ENCODE measurements at regions not wholly inside any gene's neighbourhood (a gene's known extent, or its start where the extent isn't known, plus 50 kb on each side); places are given as distances from the start of the nearest gene placed in this dataset.

DNA sequence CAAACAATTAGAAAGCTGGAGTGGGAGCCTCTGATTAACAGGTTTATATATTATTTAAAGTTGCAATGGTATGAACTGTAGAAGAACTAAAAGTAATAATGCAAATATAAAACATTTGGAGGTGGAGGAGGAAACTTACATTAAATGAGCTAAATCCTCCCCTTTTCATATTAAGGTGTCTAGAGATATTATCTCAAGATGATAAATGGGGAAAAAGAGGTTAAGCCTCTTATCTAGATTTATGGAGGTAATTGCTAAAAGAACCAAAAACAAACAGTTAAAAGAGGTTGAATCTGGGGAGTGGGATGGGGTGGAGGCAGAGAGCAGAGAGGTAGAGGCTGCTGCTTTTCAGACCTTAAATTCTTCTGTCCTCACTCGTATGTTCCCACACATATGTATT lies 147.8 kb upstream of the SLC24A2 start:
- Histone ChIP-seq H3K4me1 (peaks cover 0 to 10% (median 7%) of the 10 kb centered on the region in 4 donors), H3K4me3 (no peak overlapping the region), H3K27me3 (peaks cover 0 to 14% (median 6%) of the 10 kb centered on the region in 3 donors), H3K27ac (no peak overlapping the region), H3K36me3 (no peaks in the 10 kb centered on the region), H3K9me3 (no peaks in the 10 kb centered on the region)
- intact Hi-C loops (cut with DNase I; ENCODE audit: low total_unique reads): no loop called here
- DNase-seq: no peak
- no peak for TF ChIP-seq POLR2AphosphoS5 (IDR thresholded peaks at IDR 0.05)
- TF ChIP-seq, protein P1, sequence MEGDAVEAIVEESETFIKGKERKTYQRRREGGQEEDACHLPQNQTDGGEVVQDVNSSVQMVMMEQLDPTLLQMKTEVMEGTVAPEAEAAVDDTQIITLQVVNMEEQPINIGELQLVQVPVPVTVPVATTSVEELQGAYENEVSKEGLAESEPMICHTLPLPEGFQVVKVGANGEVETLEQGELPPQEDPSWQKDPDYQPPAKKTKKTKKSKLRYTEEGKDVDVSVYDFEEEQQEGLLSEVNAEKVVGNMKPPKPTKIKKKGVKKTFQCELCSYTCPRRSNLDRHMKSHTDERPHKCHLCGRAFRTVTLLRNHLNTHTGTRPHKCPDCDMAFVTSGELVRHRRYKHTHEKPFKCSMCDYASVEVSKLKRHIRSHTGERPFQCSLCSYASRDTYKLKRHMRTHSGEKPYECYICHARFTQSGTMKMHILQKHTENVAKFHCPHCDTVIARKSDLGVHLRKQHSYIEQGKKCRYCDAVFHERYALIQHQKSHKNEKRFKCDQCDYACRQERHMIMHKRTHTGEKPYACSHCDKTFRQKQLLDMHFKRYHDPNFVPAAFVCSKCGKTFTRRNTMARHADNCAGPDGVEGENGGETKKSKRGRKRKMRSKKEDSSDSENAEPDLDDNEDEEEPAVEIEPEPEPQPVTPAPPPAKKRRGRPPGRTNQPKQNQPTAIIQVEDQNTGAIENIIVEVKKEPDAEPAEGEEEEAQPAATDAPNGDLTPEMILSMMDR (IDR thresholded peaks at IDR 0.05): no peak
- no peak for TF ChIP-seq POLR2A (IDR thresholded peaks at IDR 0.05)
- TF ChIP-seq EP300 (IDR thresholded peaks at IDR 0.05): no peak
- WGBS, 5 donors: 0 to 89% (median 0%) methylated on average over 1 of the region's 1 CpG

DNA sequence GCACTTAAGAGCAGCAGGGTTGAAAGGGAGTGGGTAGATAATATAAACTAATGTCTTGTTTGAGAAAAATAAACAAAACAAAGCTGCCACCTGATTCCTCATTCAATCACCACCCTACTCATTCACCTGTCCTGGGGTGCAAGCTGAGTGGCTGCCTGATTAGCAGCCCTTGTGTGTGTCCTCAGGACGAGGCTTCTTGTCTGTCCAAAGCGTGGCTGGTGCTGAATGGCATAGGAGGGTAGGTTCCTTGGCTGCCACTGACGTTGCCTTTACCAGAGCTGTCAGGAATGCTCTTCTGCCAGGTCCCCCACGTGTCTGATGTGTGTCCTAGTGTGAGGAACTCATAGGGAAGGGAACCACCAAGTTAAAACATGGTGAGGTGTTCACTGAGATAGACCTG lies 146.6 kb upstream of the SLC24A2 start:
- TF ChIP-seq EP300 (IDR thresholded peaks at IDR 0.05): no peak
- TF ChIP-seq, protein P1 (IDR thresholded peaks at IDR 0.05): no peak
- no peak for TF ChIP-seq POLR2AphosphoS5 (IDR thresholded peaks at IDR 0.05)
- no peak for TF ChIP-seq POLR2A (IDR thresholded peaks at IDR 0.05)
- Histone ChIP-seq H3K27ac (no peak overlapping the region), H3K9me3 (no peaks in the 10 kb centered on the region), H3K36me3 (no peaks in the 10 kb centered on the region), H3K4me3 (no peak overlapping the region), H3K4me1 (peaks cover 0 to 10% (median 7%) of the 10 kb centered on the region in 4 donors), H3K27me3 (peaks cover 0 to 14% (median 6%) of the 10 kb centered on the region in 3 donors)
- intact Hi-C loops (cut with DNase I; ENCODE audit: low total_unique reads): no loop called here
- WGBS, 5 donors: 60 to 83% (median 74%) methylated on average over 4 of the region's 4 CpGs
- DNase-seq: no peak

DNA sequence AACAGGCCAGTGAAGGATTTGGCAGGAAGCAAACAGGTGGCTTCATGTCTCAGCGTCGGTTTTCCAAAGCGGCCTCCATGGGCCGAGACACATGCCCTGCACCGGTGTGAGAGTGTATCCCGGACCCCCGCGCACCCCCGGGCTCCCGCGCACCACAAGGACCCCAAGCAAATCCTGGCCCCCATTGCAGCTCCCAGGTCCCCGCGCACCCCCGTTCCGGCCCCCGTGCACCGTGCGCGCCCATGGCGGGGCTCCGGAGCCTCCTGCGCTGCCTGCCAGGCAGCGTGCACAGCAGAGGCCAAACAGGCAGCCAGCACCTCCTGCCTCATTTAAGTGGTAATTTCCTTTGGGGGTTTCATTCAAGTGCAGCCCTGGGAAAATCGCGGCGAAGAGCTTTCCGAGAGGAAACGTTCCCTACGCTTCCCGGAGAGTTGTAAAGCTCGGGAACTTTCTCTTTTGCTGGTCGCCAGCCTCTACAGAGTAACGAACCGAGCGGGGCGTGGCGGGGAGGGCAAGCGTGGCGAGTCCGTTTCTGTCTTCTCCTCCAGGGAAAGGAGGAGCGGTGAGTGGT lies 145.5 kb upstream of the SLC24A2 start:
- H3K4me3 ChIP-seq: peak overlapping the region; percentile 41 to 58 (median 56)

DNA sequence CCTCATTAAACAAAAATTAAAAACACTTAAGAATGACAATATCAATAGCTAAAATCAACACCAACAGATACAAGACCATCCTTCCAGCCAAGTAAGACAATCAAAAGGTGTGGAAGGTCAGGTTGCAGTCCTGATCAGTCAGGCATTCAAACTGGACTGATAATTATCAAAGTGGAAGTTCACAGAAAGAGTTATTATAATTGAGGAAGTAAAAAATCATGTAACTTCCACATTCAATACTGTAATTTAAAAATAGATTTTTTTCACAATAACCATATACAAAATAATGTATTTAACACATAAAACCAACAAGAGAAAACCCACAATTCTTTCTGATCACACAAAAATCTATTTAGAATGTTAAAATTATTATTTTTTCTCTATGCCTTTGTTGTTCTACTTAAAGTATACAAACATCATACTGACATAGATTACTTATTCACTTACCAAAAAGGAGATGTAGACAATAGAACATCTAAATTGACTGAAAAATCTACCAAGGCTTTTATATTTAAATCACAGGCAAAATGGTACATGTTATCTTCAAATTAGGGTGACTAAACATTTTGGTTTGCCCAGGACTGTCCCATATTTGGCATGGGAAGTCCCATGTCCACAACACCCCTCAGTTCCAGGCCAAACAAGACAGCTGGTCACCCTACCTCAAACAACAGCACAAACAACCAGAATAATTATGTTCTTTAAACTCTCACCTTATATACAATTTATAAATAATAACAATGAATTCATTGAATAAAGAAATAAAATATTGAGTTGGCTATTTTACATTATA lies 142.5 kb upstream of the SLC24A2 start:
- Histone ChIP-seq H3K27ac (no peak overlapping the region), H3K27me3 (peaks cover 0 to 14% (median 6%) of the 10 kb centered on the region in 3 donors), H3K9me3 (no peaks in the 10 kb centered on the region), H3K4me3 (no peak overlapping the region), H3K4me1 (peaks cover 0 to 12% (median 9%) of the 10 kb centered on the region in 4 donors), H3K36me3 (no peaks in the 10 kb centered on the region)
- TF ChIP-seq, protein P1 (IDR thresholded peaks at IDR 0.05): no peak
- TF ChIP-seq EP300 (IDR thresholded peaks at IDR 0.05) (no peak), POLR2AphosphoS5 (IDR thresholded peaks at IDR 0.05) (no peak), POLR2A (IDR thresholded peaks at IDR 0.05) (no peak)
- DNase-seq: no peak
- intact Hi-C loops (cut with DNase I; ENCODE audit: low total_unique reads): no loop called here

More for the DNA sequence above, 145.5 kb upstream of the SLC24A2 start:
- DNase-seq: peak; percentile 32 to 57
- Histone ChIP-seq H3K4me1 (peaks cover 0 to 10% (median 7%) of the 10 kb centered on the region in 4 donors), H3K27ac (no peak overlapping the region), H3K36me3 (no peaks in the 10 kb centered on the region), H3K9me3 (no peaks in the 10 kb centered on the region), H3K27me3 (peaks cover 0 to 14% (median 6%) of the 10 kb centered on the region in 3 donors)
- intact Hi-C loops (cut with DNase I; ENCODE audit: low total_unique reads): no loop called here
- 8 to 17% (median 11%) methylated on average over 20 to 41 of the region's 41 CpGs for WGBS, 5 donors
- no peak for TF ChIP-seq EP300 (IDR thresholded peaks at IDR 0.05)
- TF ChIP-seq, protein P1 (IDR thresholded peaks at IDR 0.05): no peak

Data from stomach (tissue), 8 donors.